22Rv1 (cell line): ENCODE measurements at regions not wholly inside any gene's neighbourhood (a gene's known extent, or its start where the extent isn't known, plus 50 kb on each side); places are given as distances from the start of the nearest gene placed in this dataset.
"Not testable (repeated sequence)": the region's sequence is repeated elsewhere in the genome, so short reads cannot be mapped to it uniquely, and the experiment has no call there.

Source experiments
- H3K27ac ChIP-seq: fragments of 450-650 bp; 2 replicates; pipeline ENCODE4 v1.5.1; 2017
- CTCF ChIP-seq: fragments of 450-650 bp; IDR thresholded peaks from 2 replicates; pipeline ENCODE4 v1.5.1; 2017; ENCODE audit warnings: mild to moderate bottlenecking
- ZFX ChIP-seq: fragments of 450-650 bp; IDR thresholded peaks from 2 replicates; pipeline ENCODE4 v1.6.1; 2017; ENCODE audit warnings: antibody characterized with exemption, borderline replicate concordance

DNA sequence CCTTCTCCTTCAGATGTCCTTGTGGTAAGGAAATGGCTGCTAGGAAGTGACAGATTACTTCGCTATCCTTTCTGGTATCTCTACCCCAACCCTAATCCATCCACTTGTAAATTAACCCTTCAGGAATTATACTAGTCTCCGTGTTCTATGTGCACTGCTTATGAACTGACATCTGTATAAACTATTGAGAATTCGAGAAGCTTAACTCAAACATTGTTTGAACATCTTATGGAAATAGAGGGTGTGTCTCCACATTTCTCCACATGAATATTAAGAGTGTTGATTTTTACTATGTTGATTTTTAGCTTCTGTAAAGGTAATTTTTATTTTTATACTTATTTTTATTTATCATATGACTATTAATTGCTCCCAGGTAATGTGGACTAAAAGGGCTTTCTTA, 457.6 kb upstream of the ZNF337 start:
- no peak overlapping the region for H3K27ac ChIP-seq
- no peak for TF ChIP-seq ZFX
- TF ChIP-seq CTCF = no peak

DNA sequence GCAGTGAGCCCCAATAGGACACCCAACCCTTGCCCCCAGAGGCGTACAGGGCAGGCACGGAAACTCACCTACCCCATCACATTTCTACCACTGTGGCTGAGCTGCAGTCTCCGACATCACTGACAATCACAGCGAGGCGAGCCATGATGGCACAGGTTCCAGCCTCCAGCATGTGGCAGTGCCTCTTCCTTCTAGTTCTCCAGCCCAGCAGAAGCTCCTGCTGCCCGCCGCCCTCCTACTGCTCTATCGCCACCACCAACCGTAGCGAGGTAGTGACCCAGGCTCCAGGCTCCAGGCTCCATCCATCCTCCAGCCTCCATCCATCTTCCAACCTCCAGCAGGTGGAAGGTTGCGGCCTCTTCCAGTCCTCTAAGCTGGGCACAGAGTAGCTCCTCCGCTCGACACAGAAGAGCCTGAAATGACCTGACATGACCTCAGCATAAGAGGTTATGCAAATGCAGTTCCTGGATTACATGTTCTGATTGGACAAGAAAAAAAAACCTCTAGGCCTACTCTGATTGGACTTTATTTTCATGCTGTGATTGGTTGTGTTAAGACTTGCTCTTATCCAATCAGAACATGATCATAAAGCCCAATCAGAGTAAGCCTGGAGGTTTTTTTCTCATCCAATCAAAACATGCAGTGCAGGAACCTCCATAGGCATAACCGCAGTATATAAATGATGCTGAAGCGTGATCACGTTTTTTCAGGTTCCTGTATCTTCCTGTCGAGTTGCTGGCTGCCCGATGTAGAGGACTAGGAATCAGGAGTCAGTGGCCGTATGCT, 438.9 kb upstream of the ZNF337 start:
- no peak overlapping the region for H3K27ac ChIP-seq
- TF ChIP-seq CTCF = no peak
- no peak for TF ChIP-seq ZFX

DNA sequence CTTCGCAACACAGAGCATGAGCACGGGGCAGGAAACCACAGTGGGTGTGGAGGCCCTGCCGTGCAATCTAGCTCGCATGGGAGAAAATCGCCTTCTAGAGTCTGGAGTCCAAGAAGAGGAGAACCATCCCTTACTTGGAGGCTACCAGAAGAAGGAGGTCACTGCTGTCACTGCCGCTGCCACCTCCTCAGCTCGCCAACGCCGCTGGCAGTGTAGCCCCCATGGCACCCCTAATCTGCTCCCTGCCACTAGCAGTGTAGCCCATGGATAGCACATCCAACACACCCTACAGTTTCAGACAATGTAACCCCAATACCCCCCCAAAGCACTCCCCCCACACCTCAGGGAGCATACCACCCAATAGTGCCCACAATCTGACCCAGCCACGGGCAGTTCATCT, 438.0 kb upstream of the ZNF337 start:
- TF ChIP-seq CTCF (no peak), ZFX (no peak)
- no peak overlapping the region for H3K27ac ChIP-seq

DNA sequence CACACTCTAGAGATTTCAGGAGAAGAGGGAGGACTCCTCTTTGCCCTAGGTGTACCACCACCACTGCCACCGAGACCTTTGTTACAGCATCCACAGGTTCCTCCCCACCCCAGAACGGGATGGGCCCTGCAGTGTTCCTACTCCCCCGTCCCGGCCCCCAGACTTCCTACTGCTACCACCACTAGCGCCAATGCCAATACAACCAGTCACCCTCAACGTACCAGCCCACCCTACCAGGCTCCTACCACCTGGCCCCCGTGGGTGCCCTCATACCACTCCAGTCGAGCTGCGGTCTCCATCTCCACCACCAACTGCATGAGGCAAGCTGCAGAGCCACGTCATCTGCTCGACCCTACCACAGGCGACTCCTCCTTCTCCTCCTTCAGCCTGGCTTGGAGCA, 437.1 kb upstream of the ZNF337 start:
- H3K27ac ChIP-seq = not testable (repeated sequence)

DNA sequence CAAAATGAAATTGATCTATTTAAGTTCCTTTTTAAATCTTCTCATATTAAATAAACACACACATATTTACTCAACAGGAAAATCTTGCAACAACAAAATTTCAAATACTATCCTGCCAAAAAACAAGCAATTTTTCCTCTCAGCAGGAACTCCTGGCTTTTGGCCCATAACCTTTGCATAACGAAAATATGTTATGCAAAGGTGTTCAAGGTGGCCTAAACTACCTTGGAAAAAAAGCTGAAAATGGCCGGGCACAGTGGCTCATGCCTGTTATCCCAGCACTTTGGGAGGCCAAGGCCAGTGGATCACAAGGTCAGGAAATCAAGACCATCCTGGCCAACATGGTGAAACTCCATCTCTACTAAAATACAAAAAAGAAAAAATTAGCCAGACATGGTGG, 424.3 kb upstream of the ZNF337 start:
- H3K27ac ChIP-seq = not testable (repeated sequence)

GRCh38 chr20:26094498-26094897, 397.8 kb upstream of the ZNF337 start:
- not testable (repeated sequence) for H3K27ac ChIP-seq

DNA sequence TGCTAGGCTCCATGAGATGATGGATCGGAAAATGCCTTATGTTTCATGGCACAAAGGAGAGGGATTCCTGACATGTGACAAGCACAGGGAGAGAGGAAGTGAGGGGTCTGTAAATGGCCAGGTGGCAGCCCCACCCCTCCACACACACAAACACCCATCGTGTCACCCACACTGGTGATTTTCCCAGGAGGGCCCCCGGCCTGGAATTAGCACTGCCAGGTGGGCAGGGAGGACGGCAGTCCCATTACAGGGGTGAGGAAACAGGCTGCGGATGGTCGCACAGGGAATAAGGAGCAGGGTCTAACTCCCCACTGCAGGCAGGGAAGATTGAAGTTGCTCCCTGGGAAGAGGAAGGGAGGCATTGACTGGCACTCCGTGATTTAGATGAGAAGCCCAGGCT, 395.3 kb upstream of the ZNF337 start:
- H3K27ac ChIP-seq = not testable (repeated sequence)

DNA sequence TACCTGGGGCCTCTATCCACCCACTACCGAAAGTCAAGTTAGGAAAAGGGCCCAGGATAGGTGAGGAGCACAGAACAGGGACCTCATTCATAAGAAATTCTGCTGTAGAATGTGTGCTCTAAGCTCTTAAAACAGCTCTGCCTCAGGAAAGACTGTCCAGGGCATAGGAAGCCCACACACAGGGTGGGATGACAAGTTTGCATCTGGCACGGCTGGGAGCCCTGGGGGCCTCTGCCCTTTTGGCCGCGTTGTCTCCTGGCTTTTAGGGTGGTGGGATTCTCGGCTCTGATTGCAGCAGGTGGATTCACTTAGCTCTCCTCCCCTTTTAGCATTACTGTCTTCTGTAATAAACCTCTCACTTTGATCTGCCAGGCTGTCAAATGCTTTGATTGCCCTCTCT, 389.5 kb upstream of the ZNF337 start:
- H3K27ac ChIP-seq = not testable (repeated sequence)

DNA sequence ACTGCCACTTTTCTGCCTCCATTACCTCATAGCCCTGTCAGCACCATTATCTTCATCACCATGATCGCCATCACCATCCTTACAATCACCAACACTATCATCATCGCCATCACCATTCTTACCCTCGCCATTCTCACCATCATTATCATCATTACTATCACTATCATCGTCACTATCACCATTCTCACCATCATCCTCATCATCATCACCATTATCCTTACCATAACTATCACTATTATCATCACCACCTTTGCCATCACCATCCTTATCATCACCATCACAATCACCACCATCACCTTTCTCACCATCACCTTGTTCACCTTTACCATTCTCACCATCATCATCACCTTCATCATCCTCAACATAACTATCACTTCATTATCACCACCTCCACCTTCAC, 377.3 kb upstream of the ZNF337 start:
- H3K27ac ChIP-seq = not testable (repeated sequence)

- H3K27ac ChIP-seq = not testable (repeated sequence)
Observed at GRCh38 chr20:26059324-26059723, 362.7 kb upstream of the ZNF337 start.

DNA sequence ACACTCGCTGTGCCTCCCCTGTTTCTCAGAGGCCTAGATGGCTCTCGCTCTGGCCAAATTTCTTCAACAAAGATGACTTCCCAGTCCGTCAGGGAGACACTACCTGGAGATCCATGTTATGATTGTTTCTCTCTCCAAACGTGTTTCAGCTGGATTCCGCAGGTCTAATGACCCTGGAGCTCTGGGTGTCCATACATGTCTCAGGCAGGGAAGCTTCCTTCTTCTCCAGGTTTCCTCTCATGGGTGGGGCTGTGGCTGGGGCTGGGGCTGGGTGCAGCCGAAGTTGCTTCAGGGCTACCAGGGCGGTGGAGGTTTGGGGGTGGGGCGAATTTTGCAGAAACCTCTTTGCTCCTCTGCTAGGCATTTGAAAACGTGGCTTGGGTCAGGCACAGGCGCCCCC, 361.8 kb upstream of the ZNF337 start:
- not testable (repeated sequence) for H3K27ac ChIP-seq

- H3K27ac ChIP-seq = not testable (repeated sequence)
Observed at GRCh38 chr20:26057135-26057752, 360.6 kb upstream of the ZNF337 start.

DNA sequence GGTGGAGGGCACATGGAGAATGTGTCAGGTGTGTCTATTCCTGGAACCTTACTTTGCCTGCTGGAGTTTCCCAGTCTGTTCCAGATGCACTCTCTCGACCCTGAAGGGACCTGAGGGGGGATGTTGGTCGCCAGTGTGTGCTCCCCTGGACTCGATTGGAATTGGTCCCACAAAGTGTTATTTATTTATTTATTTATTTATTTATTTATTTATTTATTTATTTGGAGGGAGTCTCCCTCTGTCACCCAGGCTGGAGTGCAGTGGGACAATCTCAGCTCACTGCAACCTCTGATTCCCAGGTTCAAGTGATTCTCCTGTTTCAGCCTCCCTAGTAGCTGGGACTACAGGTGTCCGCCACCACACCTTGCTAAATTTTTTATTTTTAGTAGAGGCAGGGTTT, 329.1 kb upstream of the ZNF337 start:
- H3K27ac ChIP-seq = not testable (repeated sequence)

DNA sequence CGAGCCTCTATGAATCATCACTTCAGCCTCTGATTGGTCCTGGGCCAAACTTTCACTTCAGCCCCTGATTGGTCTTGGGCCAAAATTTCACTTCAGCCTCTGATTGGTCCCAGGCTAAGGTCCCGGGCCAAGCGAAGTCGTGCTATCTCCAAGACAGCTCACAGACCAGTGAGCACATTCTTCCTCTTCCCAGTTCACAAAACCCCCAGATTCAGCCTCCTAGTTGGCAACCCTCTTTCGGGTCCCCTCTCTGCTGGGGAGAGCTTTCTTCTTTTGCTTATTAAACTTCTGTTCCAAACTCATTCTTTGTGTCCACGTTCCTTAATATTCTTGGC, 314.3 kb upstream of the ZNF337 start:
- not testable (repeated sequence) for H3K27ac ChIP-seq

DNA sequence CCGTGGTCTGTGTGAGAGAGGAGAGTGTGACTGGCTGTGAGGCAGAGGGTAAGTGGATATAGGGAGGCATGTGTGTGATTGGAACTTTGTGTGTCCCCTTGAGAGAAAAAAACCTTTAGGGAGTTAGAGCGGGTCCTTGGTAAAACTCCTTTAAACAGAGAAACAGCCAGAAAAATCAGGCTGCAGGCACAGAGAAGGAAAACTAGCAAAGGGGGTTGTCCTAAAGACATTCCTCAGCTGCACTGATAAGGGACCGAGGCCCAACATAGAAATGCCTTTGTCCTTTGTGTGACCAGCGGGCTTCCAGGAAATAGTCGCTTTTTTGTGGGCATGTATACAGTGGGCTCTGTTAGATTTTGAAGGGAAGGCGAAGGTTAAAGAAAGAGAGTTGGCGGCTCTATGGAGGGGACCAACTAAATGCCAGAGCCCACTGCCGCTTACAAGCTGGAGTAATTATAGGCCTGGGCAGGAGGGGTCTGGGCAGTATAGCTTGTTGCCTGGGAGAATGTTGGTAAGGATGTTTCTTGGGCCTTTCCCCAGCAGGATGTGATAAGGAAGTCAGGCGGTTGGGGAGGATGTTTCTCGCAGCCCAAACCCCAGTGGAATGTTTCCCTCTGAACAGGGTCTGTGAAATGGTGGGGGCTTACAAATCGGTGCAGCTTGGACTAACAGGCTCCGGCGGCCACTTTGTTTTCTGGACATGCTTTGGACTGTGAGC, 313.7 kb upstream of the ZNF337 start:
- peak overlapping the region; percentile 52 for H3K27ac ChIP-seq

DNA sequence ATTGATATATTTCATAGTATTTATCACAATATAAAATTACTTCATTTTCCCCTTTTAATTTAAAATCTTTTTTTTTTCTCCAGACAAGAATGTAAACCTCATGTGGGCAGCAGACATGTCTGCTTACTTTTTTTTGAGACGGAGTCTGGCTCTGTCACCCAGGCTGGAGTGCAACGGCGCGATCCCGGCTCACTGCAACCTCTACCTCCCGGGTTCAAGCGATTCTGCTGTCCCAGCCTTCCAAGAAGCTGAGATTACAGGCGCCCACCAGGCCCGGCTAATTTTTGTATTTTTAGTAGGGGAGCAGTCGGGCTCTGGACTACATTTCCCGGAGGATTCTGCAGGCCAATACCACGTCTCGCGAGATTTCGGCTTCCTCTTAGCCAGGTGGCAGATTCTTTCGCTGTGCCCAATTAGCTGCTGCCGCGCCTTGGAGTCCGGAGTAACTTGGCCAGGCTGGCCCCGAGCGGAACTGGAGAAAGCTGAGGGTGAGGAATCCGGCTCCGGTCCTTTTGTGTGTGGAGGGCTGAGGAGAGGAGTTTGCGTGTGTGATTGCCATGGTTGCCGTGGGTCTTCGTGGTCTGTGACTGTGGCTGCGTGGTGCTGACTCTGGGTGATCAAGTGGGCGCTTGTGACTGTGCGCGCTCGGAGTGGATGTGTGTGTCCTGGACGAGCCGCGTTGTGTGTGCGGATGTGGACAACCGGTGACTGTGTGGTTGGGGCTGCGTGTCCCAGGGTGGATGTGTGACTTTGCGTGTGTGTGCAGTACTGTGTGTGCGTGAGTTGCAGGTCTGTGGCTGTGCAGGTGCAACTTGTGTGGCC, 313.0 kb upstream of the ZNF337 start:
- H3K27ac ChIP-seq = peak overlapping the region; percentile 52

DNA sequence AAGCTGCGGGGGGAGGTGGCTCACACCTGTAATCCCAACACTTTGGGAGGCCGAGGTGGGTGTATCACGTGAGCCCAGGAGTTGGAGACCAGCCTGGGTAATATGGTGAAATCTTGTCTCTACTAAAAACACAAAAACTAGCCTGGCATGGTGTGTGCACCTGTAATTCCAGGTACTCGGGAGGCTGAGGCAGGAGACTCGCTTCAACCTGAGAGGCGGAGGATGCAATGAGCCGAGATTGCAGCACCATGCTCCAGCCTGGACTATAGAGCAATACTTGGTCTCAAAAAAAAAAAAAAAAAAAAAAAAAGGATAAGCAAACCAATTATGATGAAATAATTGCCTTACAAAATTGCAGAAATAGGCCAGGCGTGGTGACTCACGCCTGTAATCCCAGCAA, 311.4 kb upstream of the ZNF337 start:
- not testable (repeated sequence) for H3K27ac ChIP-seq
